GM19452 (cell line): ENCODE measurements at regions not wholly inside any gene's neighbourhood (a gene's known extent, or its start where the extent isn't known, plus 50 kb on each side); places are given as distances from the start of the nearest gene placed in this dataset.
"Not testable (repeated sequence)": the region's sequence is repeated elsewhere in the genome, so short reads cannot be mapped to it uniquely, and the experiment has no call there.

Source experiments
- ATAC-seq: cut with Tn5 transposase; IDR thresholded peaks from one replicate; pipeline ENCODE4 v1.9.1; 2021; ENCODE audit not compliant: unreplicated experiment

- ATAC-seq, result no peak
Measured at GRCh38 chr3:55161231-55161630, 233.4 kb upstream of the LRTM1 start.

- ATAC-seq, result peak; percentile 73
Measured at GRCh38 chr3:55160241-55160983, 232.6 kb upstream of the LRTM1 start.

- no peak for ATAC-seq
Measured at GRCh38 chr3:55159711-55160110, 231.9 kb upstream of the LRTM1 start.

- no peak for ATAC-seq
Measured at GRCh38 chr3:55159016-55159415, 231.2 kb upstream of the LRTM1 start.

- no peak for ATAC-seq
Measured at GRCh38 chr3:55158345-55158744, 230.5 kb upstream of the LRTM1 start.

GRCh38 chr3:55157731-55158130 lies 229.9 kb upstream of the LRTM1 start:
- no peak for ATAC-seq

GRCh38 chr3:55156851-55157650 lies 229.2 kb upstream of the LRTM1 start:
- no peak for ATAC-seq

GRCh38 chr3:55147856-55148720 lies 220.2 kb upstream of the LRTM1 start:
- ATAC-seq, result no peak

- no peak for ATAC-seq
Measured at GRCh38 chr3:55147406-55147805, 219.5 kb upstream of the LRTM1 start.

- no peak for ATAC-seq
Measured at GRCh38 chr3:55146216-55146615, 218.4 kb upstream of the LRTM1 start.

GRCh38 chr3:55144015-55144673 lies 216.3 kb upstream of the LRTM1 start:
- ATAC-seq, result no peak

GRCh38 chr3:55143336-55143735 lies 215.5 kb upstream of the LRTM1 start:
- ATAC-seq, result no peak

GRCh38 chr3:55136291-55136690 lies 208.4 kb upstream of the LRTM1 start:
- not testable (repeated sequence) for ATAC-seq

- ATAC-seq, result no peak
Measured at GRCh38 chr3:55128225-55128823, 200.5 kb upstream of the LRTM1 start.

GRCh38 chr3:55127565-55127964 lies 199.7 kb upstream of the LRTM1 start:
- no peak for ATAC-seq

GRCh38 chr3:55124371-55124770 lies 196.5 kb upstream of the LRTM1 start:
- ATAC-seq, result no peak
